ENCODE measurements at regions not wholly inside any gene's neighbourhood (a gene's known extent, or its start where the extent isn't known, plus 50 kb on each side); places are given as distances from the start of the nearest gene placed in this dataset.

DNA sequence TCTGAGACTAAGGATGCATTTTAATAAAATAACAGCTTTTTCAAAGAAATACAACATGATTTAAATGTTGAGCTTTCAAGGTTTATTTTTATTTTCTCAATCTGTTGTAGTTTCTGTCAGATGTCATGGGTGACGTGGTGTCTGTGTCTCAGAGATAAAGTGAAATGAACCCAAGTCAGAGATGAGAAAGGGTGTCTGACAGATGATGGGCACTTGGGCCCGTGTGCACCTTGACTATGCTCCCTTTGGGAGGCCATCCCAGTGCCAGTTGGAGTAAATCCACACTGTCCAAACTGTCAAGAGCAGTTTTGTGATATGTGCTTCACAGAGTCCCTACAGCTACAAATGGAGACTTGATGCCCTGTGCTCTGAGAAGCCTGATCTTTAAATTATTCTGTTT is 536.9 kb upstream of the FAM174A start:
- Histone ChIP-seq H3K4me1 (ENCODE audit: control insufficient read depth in 1 of 2, insufficient read depth in 2 of 2, low read depth in 1 of 2, low read length in 1 of 2) (no peaks in the 10 kb centered on the region), H3K9me3 (no peaks in the 10 kb centered on the region), H4K20me1 (ENCODE audit: insufficient read depth) (no peaks in the 10 kb centered on the region), H2AFZ (ENCODE audit: low read depth) (no peak overlapping the region), H3K9me2 (no peaks in the 10 kb centered on the region), H3K27ac (ENCODE audit: low read depth in 2 of 2, low read length in 1 of 2) (no peak overlapping the region), H3K9ac (no peak overlapping the region), H3K36me3 (replicated peaks in 1 of 2; ENCODE audit: control insufficient read depth in 1 of 2, insufficient read depth in 2 of 2, low read length in 1 of 2) (no peaks in the 10 kb centered on the region), H3K79me2 (ENCODE audit: insufficient read depth) (no peaks in the 10 kb centered on the region), H3F3A (replicated peaks; ENCODE audit: insufficient read depth) (no peaks in the 10 kb centered on the region), H3K27me3 (ENCODE audit: insufficient read depth) (no peaks in the 10 kb centered on the region; the same call in 1 of the 2 replicates), H3K4me2 (no peak overlapping the region), H3K4me3 (ENCODE audit: low read depth in 2 of 2, low read length in 1 of 2) (no peak overlapping the region)
- 4% methylated on average over 2 of the region's 2 CpGs for WGBS (ENCODE audit: low lambda C conversion rate)
- POLR2A ChIA-PET: no interaction called here
- DNase-seq: no peak
- TF ChIP-seq TEAD4 (IDR thresholded peaks at IDR 0.05; ENCODE audit: borderline replicate concordance, insufficient read depth) (no peak), FOSL2 (IDR thresholded peaks at IDR 0.05; ENCODE audit: borderline replicate concordance, low read depth) (no peak), RXRA (IDR thresholded peaks at IDR 0.05; ENCODE audit: borderline replicate concordance, low read depth) (no peak), JUND (IDR thresholded peaks at IDR 0.05) (no peak), TAF1 (IDR thresholded peaks at IDR 0.05; ENCODE audit: borderline replicate concordance, low read depth, low read length) (no peak), TCF12 (IDR thresholded peaks at IDR 0.05) (no peak), CHD2 (IDR thresholded peaks at IDR 0.05; ENCODE audit: low read length, partially characterized antibody) (no peak), RAD21 (IDR thresholded peaks at IDR 0.05; ENCODE audit: low read length) (no peak), RCOR1 (IDR thresholded peaks at IDR 0.05; ENCODE audit: low read length) (no peak)
- TF ChIP-seq, protein P1, sequence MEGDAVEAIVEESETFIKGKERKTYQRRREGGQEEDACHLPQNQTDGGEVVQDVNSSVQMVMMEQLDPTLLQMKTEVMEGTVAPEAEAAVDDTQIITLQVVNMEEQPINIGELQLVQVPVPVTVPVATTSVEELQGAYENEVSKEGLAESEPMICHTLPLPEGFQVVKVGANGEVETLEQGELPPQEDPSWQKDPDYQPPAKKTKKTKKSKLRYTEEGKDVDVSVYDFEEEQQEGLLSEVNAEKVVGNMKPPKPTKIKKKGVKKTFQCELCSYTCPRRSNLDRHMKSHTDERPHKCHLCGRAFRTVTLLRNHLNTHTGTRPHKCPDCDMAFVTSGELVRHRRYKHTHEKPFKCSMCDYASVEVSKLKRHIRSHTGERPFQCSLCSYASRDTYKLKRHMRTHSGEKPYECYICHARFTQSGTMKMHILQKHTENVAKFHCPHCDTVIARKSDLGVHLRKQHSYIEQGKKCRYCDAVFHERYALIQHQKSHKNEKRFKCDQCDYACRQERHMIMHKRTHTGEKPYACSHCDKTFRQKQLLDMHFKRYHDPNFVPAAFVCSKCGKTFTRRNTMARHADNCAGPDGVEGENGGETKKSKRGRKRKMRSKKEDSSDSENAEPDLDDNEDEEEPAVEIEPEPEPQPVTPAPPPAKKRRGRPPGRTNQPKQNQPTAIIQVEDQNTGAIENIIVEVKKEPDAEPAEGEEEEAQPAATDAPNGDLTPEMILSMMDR (IDR thresholded peaks at IDR 0.05): no peak
- TF ChIP-seq, protein P2, sequence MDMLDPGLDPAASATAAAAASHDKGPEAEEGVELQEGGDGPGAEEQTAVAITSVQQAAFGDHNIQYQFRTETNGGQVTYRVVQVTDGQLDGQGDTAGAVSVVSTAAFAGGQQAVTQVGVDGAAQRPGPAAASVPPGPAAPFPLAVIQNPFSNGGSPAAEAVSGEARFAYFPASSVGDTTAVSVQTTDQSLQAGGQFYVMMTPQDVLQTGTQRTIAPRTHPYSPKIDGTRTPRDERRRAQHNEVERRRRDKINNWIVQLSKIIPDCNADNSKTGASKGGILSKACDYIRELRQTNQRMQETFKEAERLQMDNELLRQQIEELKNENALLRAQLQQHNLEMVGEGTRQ (IDR thresholded peaks at IDR 0.05; ENCODE audit: borderline replicate concordance, low read depth, low read length): no peak
- TF ChIP-seq, protein P3, sequence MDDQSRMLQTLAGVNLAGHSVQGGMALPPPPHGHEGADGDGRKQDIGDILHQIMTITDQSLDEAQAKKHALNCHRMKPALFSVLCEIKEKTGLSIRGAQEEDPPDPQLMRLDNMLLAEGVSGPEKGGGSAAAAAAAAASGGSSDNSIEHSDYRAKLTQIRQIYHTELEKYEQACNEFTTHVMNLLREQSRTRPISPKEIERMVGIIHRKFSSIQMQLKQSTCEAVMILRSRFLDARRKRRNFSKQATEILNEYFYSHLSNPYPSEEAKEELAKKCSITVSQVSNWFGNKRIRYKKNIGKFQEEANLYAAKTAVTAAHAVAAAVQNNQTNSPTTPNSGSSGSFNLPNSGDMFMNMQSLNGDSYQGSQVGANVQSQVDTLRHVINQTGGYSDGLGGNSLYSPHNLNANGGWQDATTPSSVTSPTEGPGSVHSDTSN (IDR thresholded peaks at IDR 0.05): no peak
- CTCF ChIA-PET: interaction anchor here (0.8 kb wide), 2 partner anchors 12 to 894 kb away, joined by 3 read pairs; no protein-coding TSS in a partner anchor

DNA sequence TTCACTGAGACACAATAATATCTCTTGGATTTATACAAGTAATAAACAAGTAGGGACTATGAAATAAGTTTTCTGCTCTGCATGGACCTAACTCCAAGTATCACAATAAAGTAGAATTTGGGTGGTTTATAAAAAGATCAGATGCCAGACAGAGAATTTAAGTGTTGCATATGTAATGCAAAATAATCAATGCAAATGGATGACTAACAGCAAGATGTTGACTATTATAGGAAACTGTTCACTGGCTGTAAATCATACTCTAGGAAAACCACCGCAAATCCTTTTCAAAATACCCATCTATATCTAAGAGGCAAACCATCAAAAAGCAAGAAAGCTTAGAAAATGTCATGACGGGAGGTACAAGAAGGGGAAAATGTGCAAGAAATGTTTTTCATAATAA is 539.8 kb upstream of the FAM174A start:
- H4K20me1 ChIP-seq (ENCODE audit: insufficient read depth): no peaks in the 10 kb centered on the region
- 15% methylated on average over 2 of the region's 2 CpGs for WGBS (ENCODE audit: low lambda C conversion rate)
- H3K4me2 ChIP-seq: no peak overlapping the region
- H3K27me3 ChIP-seq (ENCODE audit: insufficient read depth): no peaks in the 10 kb centered on the region; the same call in 1 of the 2 replicates
- H3K9me3 ChIP-seq: no peaks in the 10 kb centered on the region
- no peak for DNase-seq
- no peaks in the 10 kb centered on the region for H3F3A ChIP-seq (replicated peaks; ENCODE audit: insufficient read depth)
- no peak overlapping the region for H3K9ac ChIP-seq
- POLR2A ChIA-PET: no interaction called here
- TF ChIP-seq, protein P4, sequence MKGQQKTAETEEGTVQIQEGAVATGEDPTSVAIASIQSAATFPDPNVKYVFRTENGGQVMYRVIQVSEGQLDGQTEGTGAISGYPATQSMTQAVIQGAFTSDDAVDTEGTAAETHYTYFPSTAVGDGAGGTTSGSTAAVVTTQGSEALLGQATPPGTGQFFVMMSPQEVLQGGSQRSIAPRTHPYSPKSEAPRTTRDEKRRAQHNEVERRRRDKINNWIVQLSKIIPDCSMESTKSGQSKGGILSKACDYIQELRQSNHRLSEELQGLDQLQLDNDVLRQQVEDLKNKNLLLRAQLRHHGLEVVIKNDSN (IDR thresholded peaks at IDR 0.05; ENCODE audit: borderline replicate concordance, low read depth): no peak
- TF ChIP-seq, protein P1 (IDR thresholded peaks at IDR 0.05): no peak
- TF ChIP-seq YY1 (IDR thresholded peaks at IDR 0.05; ENCODE audit: low read depth) (no peak), GATA2 (CRISPR knock-in tag; IDR thresholded peaks at IDR 0.05) (no peak), RAD21 (IDR thresholded peaks at IDR 0.05; ENCODE audit: low read length) (no peak), FOXM1 (IDR thresholded peaks at IDR 0.05; ENCODE audit: low read depth) (no peak)
- no peak overlapping the region for H2AFZ ChIP-seq (ENCODE audit: low read depth)
- no peak overlapping the region for H3K4me3 ChIP-seq (ENCODE audit: low read depth in 2 of 2, low read length in 1 of 2)
- no peak overlapping the region for H3K27ac ChIP-seq (ENCODE audit: low read depth in 2 of 2, low read length in 1 of 2)
- H3K4me1 ChIP-seq (ENCODE audit: control insufficient read depth in 1 of 2, insufficient read depth in 2 of 2, low read depth in 1 of 2, low read length in 1 of 2): no peaks in the 10 kb centered on the region
- H3K9me2 ChIP-seq: no peaks in the 10 kb centered on the region
- H3K79me2 ChIP-seq (ENCODE audit: insufficient read depth): no peaks in the 10 kb centered on the region
- CTCF ChIA-PET: no interaction called here
- no peaks in the 10 kb centered on the region for H3K36me3 ChIP-seq (replicated peaks in 1 of 2; ENCODE audit: control insufficient read depth in 1 of 2, insufficient read depth in 2 of 2, low read length in 1 of 2)

All from SK-N-SH (cell line).